Testis (tissue), 2 donors: ENCODE measurements at regions not wholly inside any gene's neighbourhood (a gene's known extent, or its start where the extent isn't known, plus 50 kb on each side); places are given as distances from the start of the nearest gene placed in this dataset.

Source experiments
- POLR2A ChIP-seq: fragments of 450-650 bp; IDR thresholded peaks from one replicate; pipeline ENCODE4 v1.6.1; 2017; ENCODE audit warnings: antibody characterized with exemption, mild to moderate bottlenecking, moderate library complexity
- TF ChIP-seq, protein P1 (sequence below), 3 experiments: fragments of 450-650 bp in 2 of 3; fragments of 200-600 bp in 1 of 3; sonication (generic) in 1 of 3; IDR thresholded peaks; one replicate each; pipeline ENCODE4 v1.5.1; 2016 to 2019; ENCODE audit warnings: antibody characterized with exemption in 3 of 3, mild to moderate bottlenecking in 2 of 3, moderate library complexity in 1 of 3

GRCh38 chr4:107449611-107450369, 270.2 kb downstream of the PAPSS1 start:
- TF ChIP-seq, protein P1, sequence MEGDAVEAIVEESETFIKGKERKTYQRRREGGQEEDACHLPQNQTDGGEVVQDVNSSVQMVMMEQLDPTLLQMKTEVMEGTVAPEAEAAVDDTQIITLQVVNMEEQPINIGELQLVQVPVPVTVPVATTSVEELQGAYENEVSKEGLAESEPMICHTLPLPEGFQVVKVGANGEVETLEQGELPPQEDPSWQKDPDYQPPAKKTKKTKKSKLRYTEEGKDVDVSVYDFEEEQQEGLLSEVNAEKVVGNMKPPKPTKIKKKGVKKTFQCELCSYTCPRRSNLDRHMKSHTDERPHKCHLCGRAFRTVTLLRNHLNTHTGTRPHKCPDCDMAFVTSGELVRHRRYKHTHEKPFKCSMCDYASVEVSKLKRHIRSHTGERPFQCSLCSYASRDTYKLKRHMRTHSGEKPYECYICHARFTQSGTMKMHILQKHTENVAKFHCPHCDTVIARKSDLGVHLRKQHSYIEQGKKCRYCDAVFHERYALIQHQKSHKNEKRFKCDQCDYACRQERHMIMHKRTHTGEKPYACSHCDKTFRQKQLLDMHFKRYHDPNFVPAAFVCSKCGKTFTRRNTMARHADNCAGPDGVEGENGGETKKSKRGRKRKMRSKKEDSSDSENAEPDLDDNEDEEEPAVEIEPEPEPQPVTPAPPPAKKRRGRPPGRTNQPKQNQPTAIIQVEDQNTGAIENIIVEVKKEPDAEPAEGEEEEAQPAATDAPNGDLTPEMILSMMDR (IDR thresholded peaks at IDR 0.05): no peak
- no peak for TF ChIP-seq POLR2A
